Left renal pelvis (tissue), 4 donors: ENCODE measurements at regions not wholly inside any gene's neighbourhood (a gene's known extent, or its start where the extent isn't known, plus 50 kb on each side); places are given as distances from the start of the nearest gene placed in this dataset.

Source experiments
- DNase-seq, 4 donors: peaks; one replicate each; pipeline ENCODE4 v3.0.0-alpha.2; 2013; ENCODE audit warnings: low read depth in 4 of 4, low spot score in 3 of 4

- no peak for DNase-seq
Measured at GRCh38 chr5:60208716-60209115, 315.2 kb upstream of the PDE4D start.

DNA sequence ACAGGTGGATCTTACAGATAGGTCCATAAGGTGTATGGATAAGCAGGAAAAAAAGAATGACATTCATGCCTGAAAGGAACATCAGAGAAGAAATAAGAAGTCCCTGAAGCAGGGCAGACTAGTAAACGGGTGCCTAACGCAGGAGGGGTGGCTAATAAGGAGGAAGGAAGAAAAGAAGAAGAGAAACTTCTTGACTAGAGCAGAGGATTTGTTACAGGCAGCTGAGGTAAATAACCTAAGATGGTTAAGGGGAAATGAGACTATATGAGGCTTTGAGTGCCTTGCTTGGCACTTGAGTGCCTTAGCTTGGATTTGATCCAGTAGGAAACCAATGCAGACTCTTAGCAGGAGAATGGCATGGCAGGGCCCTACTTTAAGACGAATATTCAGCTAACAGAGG lies 313.5 kb upstream of the PDE4D start:
- DNase-seq, result no peak

- no peak for DNase-seq
Measured at GRCh38 chr5:60206234-60206633, 312.7 kb upstream of the PDE4D start.

- DNase-seq, result no peak
Measured at GRCh38 chr5:60205071-60205470, 311.5 kb upstream of the PDE4D start.

- no peak for DNase-seq
Measured at GRCh38 chr5:60196385-60197113, 303.0 kb upstream of the PDE4D start.

- no peak for DNase-seq
Measured at GRCh38 chr5:60195551-60195950, 302.0 kb upstream of the PDE4D start.

DNA sequence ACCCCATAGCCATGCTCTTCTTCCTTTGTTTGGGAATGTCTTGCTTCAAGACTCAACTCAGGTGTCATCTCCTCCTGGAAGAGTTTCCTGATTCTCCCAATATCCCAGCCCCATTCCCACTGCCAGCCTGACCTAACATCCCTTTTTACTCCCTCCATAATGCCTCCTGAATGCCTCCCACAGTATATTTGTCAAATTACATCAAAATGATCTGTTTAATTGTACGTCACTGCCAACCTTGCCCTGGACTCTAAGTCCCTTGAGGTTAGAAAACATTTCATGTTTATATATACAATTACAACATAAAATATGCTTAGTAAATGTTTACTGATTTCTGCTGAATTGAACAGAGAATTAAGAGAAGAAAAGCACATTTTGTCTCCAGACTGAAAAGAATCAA lies 301.6 kb upstream of the PDE4D start:
- no peak for DNase-seq

GRCh38 chr5:60185231-60186099 lies 291.9 kb upstream of the PDE4D start:
- no peak for DNase-seq

- no peak for DNase-seq
Measured at GRCh38 chr5:60184606-60185005, 291.1 kb upstream of the PDE4D start.

DNA sequence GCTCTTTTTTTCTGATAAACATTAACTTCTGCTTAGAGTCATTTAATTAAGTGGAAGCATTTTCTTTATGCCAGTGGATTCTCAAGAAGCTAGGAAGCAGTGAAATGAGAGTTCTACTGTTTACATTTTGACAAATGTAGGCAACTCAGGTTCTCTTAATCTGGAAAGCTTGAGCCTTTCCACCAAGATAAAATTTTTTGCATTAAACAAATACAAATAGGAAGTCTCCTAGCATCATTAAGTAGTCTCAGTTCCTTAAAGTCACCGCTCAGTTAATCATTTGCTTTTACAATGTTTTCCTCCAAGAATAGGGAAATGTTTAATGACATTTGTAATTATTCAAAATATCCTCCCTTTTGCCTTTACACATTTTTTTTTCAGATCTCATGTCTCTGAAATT lies 290.4 kb upstream of the PDE4D start:
- DNase-seq, result no peak

GRCh38 chr5:60178101-60178500 lies 284.6 kb upstream of the PDE4D start:
- DNase-seq, result no peak

DNA sequence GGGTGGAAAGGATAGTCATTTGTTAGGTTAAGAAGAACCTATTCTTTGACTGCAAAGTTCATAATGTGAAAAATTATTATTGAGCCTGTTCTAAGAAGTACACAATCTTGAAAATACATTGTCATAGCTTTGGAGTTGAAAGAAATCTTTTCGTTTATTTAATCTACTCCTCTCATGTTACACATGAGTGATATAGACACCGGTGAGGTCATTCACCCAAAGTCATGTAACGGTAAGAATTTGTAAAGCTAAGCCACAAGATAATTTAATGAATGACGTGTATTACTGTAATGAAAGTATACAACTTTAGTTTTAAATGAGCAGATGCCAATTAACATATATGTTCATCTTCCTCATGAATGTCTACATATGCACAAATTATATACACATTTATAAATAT lies 284.1 kb upstream of the PDE4D start:
- no peak for DNase-seq

DNA sequence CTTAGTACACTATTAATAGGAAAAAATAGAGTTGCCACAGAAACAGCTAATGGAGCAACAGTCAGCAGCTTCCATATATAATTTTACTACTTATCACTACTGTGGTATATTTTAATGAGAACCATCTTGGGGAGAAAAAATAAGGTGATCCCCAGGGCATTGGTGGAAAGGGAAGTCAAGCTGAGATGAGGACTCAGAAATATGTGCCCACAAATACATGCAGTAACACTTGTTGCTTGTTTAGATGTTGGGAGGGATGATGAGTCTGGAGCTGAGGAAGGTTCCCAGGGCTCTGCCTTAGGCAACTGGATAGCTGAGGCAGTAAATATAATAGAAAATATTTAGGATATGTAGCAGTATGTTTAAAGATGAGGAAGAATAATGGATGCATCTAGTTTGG lies 280.1 kb upstream of the PDE4D start:
- DNase-seq, result no peak

DNA sequence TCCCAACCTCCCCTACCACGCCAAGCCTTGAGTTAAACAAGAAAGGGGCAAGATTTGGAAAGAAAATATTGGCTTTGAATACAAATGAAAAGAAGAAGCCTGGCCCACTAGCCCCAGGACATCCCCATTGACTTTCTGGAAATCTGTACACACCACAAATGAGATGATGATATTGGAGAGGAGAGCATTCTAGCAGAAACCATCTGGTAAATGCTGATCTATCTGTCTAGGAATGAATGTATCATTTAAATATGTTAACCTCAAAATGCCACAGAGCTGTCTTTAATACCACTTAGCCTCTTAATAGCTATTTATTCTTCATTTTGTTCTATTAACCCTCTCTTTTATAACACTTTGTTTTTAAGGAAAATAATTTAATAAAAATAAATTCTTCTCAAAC lies 270.2 kb upstream of the PDE4D start:
- no peak for DNase-seq

DNA sequence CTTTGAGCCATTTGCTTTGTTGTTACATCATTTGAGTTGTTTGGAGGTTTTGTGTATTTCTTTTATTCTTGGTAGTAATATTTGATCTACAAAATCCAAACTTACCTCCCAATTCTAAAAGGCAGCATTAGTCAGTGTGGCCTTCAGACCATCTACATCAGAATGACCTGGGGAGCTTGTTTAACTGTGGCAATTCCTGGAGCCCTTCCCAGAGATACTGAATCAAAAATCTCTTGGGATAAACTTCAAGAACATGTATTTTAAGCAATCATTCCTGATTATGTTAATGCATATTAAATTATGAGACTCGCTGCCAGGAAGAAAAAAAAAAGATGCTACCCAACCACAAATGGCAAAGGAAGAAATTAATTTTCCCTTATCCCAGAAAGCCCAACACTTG lies 268.9 kb upstream of the PDE4D start:
- DNase-seq, result no peak

DNA sequence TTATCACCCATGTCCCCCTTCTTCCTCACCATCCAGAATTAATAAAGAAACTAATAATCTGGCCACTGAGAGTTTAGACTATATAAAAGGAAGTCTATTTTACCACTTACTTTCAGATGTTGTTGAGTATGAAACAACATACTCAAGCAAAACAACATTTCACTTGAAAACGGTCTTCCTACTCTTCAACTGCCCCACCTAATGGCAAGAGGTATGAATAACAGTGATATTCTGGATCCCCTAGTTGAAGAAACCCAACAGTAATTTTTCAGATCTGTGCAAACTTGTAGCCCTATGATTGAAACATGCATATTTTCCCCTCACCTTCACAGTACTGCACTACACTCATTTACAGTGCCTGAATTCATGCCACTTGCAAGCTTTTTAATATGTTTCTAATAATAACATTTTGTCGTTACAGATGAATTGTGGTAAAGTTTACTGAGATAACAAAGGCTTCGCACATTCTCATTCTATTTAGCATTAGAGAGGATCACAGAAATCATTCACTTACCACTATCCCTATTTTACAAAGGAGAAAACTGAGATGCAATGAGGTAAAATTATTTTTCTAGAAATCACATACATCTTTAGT lies 267.9 kb upstream of the PDE4D start:
- no peak for DNase-seq

GRCh38 chr5:60149081-60149480 lies 255.6 kb upstream of the PDE4D start:
- no peak for DNase-seq

DNA sequence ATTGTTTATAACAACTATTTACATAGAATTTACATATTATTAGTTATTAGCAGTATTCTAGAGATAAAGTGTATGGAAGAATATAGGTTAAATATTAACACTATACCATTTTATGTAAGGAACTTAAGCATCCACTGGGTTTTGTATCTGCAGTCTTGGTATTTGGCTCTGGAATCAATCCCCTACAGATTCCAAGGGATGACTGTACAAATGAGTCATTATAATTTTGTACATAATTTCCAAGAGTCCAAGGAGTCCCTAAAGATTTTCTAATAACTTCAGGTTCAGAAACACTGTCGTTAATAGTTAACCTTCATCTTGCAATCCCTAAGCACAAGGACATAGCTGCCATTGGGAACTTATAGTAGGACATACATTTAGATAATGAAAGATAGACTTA lies 254.8 kb upstream of the PDE4D start:
- no peak for DNase-seq

- no peak for DNase-seq
Measured at GRCh38 chr5:60147791-60148190, 254.3 kb upstream of the PDE4D start.

DNA sequence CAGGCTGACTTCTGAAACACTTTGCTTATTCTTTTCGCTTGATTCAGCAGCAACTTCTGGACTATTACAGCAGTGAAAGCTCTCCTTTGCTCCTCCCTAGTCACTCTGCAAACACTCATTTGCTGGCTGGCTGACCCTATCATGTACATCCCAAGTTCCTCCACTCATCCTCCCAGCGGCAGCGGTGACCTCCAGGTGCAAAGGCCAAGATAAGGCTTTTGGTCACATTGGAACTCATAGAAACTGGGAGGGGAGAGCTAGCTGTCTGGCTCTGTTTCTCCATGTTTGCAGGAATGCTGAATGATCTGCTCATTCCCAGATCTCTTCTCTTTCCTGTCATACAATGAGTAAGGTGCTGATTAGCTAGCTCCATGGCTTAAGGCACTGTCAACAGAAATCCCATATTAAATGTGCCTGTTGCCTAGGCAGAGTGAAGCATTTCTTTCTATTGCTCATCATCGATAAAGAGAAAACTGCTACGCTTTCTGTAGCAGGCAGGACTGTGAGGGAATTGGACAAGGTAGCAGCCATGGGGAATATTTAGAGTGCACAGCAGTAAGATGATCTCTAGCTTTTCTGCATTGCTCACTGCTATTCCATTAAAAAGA lies 250.5 kb upstream of the PDE4D start:
- DNase-seq, result no peak

GRCh38 chr5:60141119-60141518 lies 247.6 kb upstream of the PDE4D start:
- DNase-seq, result no peak
